Cardiac muscle cell (in vitro differentiated cells and primary cell): ENCODE measurements at regions not wholly inside any gene's neighbourhood (a gene's known extent, or its start where the extent isn't known, plus 50 kb on each side); places are given as distances from the start of the nearest gene placed in this dataset.
A peak's percentile ranks its signal among the peaks of the same experiment; 100 is the strongest.

Source experiments
- DNase-seq, 2 donors: peaks; one replicate each; pipeline versions ENCODE4 v3.0.0 to v3.0.0-alpha.2; 2010 to 2017; ENCODE audit warnings: low read depth in 1 of 2, low spot score in 1 of 2
- H3K27ac ChIP-seq: fragments of 200-600 bp; sonication (generic); 2 replicates; pipeline ENCODE4 v1.5.1; 2016
- H3K27me3 ChIP-seq: fragments of 200-600 bp; sonication (generic); 2 replicates; pipeline ENCODE4 v1.6.0; 2016; ENCODE audit warnings: control low read depth
- H3K36me3 ChIP-seq: fragments of 200-600 bp; sonication (generic); 2 replicates; pipeline ENCODE4 v1.5.1; 2016; ENCODE audit warnings: control low read depth
- H3K4me1 ChIP-seq: fragments of 200-600 bp; sonication (generic); 2 replicates; pipeline ENCODE4 v1.8.1; 2017; ENCODE audit warnings: low read depth, mild to moderate bottlenecking, mixed run types
- H3K4me3 ChIP-seq: fragments of 200-600 bp; sonication (generic); 2 replicates; pipeline ENCODE4 v1.5.1; 2016; ENCODE audit warnings: mild to moderate bottlenecking
- H3K9me3 ChIP-seq: fragments of 200-600 bp; sonication (generic); 2 replicates; pipeline ENCODE4 v1.5.1; 2017; ENCODE audit warnings: low read depth, mild to moderate bottlenecking, control low read depth
- CTCF ChIP-seq: IDR thresholded peaks from 2 replicates; pipeline ENCODE4 v1.5.1; 2012; ENCODE audit warnings: low read depth, mild to moderate bottlenecking, low read length

GRCh38 chr7:93723424-93724124, 149.1 kb upstream of the CALCR start:
- TF ChIP-seq CTCF: no peak
- H3K27me3 ChIP-seq: no peaks in the 10 kb centered on the region
- DNase-seq: peak in 1 of 2 donors; percentile 12
- no peaks in the 10 kb centered on the region for H3K9me3 ChIP-seq
- H3K36me3 ChIP-seq: no peaks in the 10 kb centered on the region
- H3K4me1 ChIP-seq: no peaks in the 10 kb centered on the region
- H3K27ac ChIP-seq: no peak overlapping the region
- H3K4me3 ChIP-seq: no peak overlapping the region

GRCh38 chr7:93720106-93720505, 145.6 kb upstream of the CALCR start:
- TF ChIP-seq CTCF: no peak
- no peaks in the 10 kb centered on the region for H3K36me3 ChIP-seq
- no peak overlapping the region for H3K27ac ChIP-seq
- H3K4me1 ChIP-seq: no peaks in the 10 kb centered on the region
- no peak for DNase-seq
- no peaks in the 10 kb centered on the region for H3K27me3 ChIP-seq
- no peaks in the 10 kb centered on the region for H3K9me3 ChIP-seq
- H3K4me3 ChIP-seq: no peak overlapping the region

- Histone ChIP-seq H3K27ac (no peak overlapping the region), H3K36me3 (no peaks in the 10 kb centered on the region), H3K27me3 (no peaks in the 10 kb centered on the region), H3K4me1 (no peaks in the 10 kb centered on the region), H3K9me3 (no peaks in the 10 kb centered on the region), H3K4me3 (no peak overlapping the region)
- peak in 1 of 2 donors; percentile 82 for DNase-seq
- TF ChIP-seq CTCF: no peak
These were observed 145.0 kb upstream of the CALCR start for GRCh38 chr7:93719546-93719945.

- DNase-seq: peak in 1 of 2 donors; percentile 52
- no peak for TF ChIP-seq CTCF
- H3K4me3 ChIP-seq: no peak overlapping the region
- H3K4me1 ChIP-seq: peaks cover 13% of the 10 kb centered on the region
- H3K27me3 ChIP-seq: no peaks in the 10 kb centered on the region
- H3K9me3 ChIP-seq: no peaks in the 10 kb centered on the region
- no peaks in the 10 kb centered on the region for H3K36me3 ChIP-seq
- no peak overlapping the region for H3K27ac ChIP-seq
These were observed 142.8 kb upstream of the CALCR start for GRCh38 chr7:93717217-93717900.

- Histone ChIP-seq H3K27me3 (no peaks in the 10 kb centered on the region), H3K27ac (no peak overlapping the region), H3K4me1 (peaks cover 13% of the 10 kb centered on the region), H3K36me3 (no peaks in the 10 kb centered on the region), H3K9me3 (no peaks in the 10 kb centered on the region), H3K4me3 (no peak overlapping the region)
- TF ChIP-seq CTCF: peak; percentile 75
- peak; percentile 58 to 74 for DNase-seq
These were observed 140.7 kb upstream of the CALCR start for GRCh38 chr7:93715234-93715633.
